GM12878 (cell line): ENCODE measurements at regions not wholly inside any gene's neighbourhood (a gene's known extent, or its start where the extent isn't known, plus 50 kb on each side); places are given as distances from the start of the nearest gene placed in this dataset.

Experiments used
- CBFB ChIP-seq: IDR thresholded peaks from 2 replicates; pipeline ENCODE4 v1.6.1; 2016; ENCODE audit warnings: antibody characterized with exemption, low read depth
- POLR2A ChIP-seq: IDR thresholded peaks from 2 replicates; pipeline ENCODE4 v1.6.1; 2011; ENCODE audit warnings: low read depth, mild to moderate bottlenecking, low read length
- POLR2AphosphoS2 ChIP-seq: IDR thresholded peaks from 2 replicates; pipeline ENCODE4 v1.6.1; 2011; ENCODE audit warnings: low read depth, mild to moderate bottlenecking, low read length, improper control_type of control experiment, moderate library complexity
- TARDBP ChIP-seq: IDR thresholded peaks from 2 replicates; pipeline ENCODE4 v1.6.1; 2016; ENCODE audit warnings: borderline replicate concordance
- TCF12 ChIP-seq: IDR thresholded peaks from 2 replicates; pipeline ENCODE4 v1.6.1; 2011; ENCODE audit warnings: low read depth, mild to moderate bottlenecking, low read length
- TF ChIP-seq, protein P1 (sequence below): IDR thresholded peaks from 2 replicates; pipeline ENCODE4 v1.6.1; 2011; ENCODE audit warnings: borderline replicate concordance, low read depth, mild to moderate bottlenecking, moderate library complexity, mixed read lengths, low read length; ENCODE audit not compliant: insufficient read depth; ENCODE audit errors: extremely low read length
- TF ChIP-seq, protein P2 (sequence below): fragments of 450-650 bp; IDR thresholded peaks from 2 replicates; pipeline ENCODE4 v1.6.1; 2014; ENCODE audit warnings: mild to moderate bottlenecking

DNA sequence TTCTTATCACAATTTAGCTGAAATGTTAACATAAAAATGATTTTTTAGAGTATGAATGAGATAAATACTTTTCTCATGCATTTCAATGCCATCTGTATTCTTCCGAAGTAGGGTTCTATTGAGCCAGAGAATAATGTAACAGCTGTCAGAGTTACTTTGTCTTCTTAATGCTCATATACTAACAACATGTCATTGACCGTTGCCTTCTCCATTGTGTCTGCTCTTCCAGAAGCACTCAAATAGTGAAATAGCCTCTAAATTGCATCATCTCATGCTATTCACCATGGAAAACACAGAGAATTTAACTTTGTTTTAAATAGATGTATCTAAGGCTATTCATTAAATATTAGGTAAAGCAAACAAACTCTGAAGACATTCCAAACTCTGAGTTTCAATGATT, 1875.9 kb upstream of the CDH9 start:
- no peak for TF ChIP-seq TCF12
- TF ChIP-seq, protein P1, sequence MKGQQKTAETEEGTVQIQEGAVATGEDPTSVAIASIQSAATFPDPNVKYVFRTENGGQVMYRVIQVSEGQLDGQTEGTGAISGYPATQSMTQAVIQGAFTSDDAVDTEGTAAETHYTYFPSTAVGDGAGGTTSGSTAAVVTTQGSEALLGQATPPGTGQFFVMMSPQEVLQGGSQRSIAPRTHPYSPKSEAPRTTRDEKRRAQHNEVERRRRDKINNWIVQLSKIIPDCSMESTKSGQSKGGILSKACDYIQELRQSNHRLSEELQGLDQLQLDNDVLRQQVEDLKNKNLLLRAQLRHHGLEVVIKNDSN = no peak
- TF ChIP-seq, protein P2, sequence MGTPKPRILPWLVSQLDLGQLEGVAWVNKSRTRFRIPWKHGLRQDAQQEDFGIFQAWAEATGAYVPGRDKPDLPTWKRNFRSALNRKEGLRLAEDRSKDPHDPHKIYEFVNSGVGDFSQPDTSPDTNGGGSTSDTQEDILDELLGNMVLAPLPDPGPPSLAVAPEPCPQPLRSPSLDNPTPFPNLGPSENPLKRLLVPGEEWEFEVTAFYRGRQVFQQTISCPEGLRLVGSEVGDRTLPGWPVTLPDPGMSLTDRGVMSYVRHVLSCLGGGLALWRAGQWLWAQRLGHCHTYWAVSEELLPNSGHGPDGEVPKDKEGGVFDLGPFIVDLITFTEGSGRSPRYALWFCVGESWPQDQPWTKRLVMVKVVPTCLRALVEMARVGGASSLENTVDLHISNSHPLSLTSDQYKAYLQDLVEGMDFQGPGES = no peak
- no peak for TF ChIP-seq CBFB
- no peak for TF ChIP-seq POLR2AphosphoS2
- TF ChIP-seq TARDBP = no peak
- no peak for TF ChIP-seq POLR2A
